GM23248 (cell line): ENCODE measurements at regions not wholly inside any gene's neighbourhood (a gene's known extent, or its start where the extent isn't known, plus 50 kb on each side); places are given as distances from the start of the nearest gene placed in this dataset.

Experiments
- EZH2 ChIP-seq: fragments of 200-600 bp; sonication (generic); IDR thresholded peaks from 2 replicates; pipeline ENCODE4 v1.6.1; 2018; ENCODE audit warnings: antibody characterized with exemption, mild to moderate bottlenecking; ENCODE audit not compliant: insufficient read depth, poor library complexity, severe bottlenecking
- EZH2phosphoT487 ChIP-seq: fragments of 200-600 bp; sonication (generic); IDR thresholded peaks from 2 replicates; pipeline ENCODE4 v1.6.1; 2018; ENCODE audit warnings: antibody characterized with exemption, moderate library complexity, mild to moderate bottlenecking, low read depth; ENCODE audit not compliant: insufficient read depth

- TF ChIP-seq EZH2, result no peak
- no peak for TF ChIP-seq EZH2phosphoT487
These were observed 68.0 kb upstream of the HSPA9 start for GRCh38 chr5:138643040-138643791.
